SH-SY5Y (cell line): ENCODE measurements at regions not wholly inside any gene's neighbourhood (a gene's known extent, or its start where the extent isn't known, plus 50 kb on each side); places are given as distances from the start of the nearest gene placed in this dataset.

ENCODE experiments used
- GATA2 ChIP-seq: IDR thresholded peaks from 2 replicates; pipeline ENCODE4 v1.6.1; 2011; ENCODE audit warnings: mild to moderate bottlenecking, low read depth, low read length
- GATA3 ChIP-seq: IDR thresholded peaks from 2 replicates; pipeline ENCODE4 v1.6.1; 2011; ENCODE audit warnings: low read depth, mild to moderate bottlenecking, low read length, moderate library complexity

DNA sequence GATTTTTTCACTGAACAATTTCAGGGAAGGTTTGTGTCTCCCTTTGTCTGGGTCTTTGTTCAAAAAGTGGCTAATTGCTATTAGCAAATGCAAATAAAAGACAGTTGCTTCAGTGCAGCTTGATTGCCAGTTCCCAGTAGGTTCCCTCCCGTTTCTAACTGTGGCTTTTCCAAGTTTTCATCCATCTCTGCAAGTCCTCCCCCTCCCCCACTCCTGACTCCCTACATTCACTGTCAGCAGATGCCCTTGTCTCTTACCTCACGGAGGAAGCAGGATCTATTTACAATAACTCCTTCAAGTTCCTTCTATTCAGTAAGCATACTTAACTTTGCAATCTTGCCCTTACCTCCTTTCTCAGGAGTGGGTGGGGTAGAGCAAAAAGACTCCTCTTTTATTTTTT is 55.4 kb upstream of the SCEL start:
- TF ChIP-seq GATA2 = no peak
- TF ChIP-seq GATA3 = no peak

DNA sequence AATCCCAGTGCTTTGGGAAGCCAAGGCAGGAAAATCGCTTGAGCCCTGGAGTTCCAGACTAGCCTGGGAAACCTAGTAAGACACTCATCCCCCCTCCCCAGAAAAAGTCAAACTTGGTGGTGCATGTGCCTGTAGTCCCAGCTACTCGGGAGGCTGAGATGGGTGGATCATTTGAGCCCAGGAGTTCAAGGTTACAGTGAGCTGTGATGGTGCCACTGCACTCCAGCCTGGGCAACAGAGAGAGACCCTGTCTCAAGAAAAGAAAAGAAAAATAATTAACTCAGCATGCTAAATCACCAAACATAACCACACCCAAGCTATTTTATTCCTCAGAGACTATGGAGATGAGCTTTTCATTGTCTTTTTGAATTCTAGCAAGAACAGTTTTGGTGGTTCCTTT is 56.2 kb upstream of the SCEL start:
- TF ChIP-seq GATA3 = no peak
- no peak for TF ChIP-seq GATA2

DNA sequence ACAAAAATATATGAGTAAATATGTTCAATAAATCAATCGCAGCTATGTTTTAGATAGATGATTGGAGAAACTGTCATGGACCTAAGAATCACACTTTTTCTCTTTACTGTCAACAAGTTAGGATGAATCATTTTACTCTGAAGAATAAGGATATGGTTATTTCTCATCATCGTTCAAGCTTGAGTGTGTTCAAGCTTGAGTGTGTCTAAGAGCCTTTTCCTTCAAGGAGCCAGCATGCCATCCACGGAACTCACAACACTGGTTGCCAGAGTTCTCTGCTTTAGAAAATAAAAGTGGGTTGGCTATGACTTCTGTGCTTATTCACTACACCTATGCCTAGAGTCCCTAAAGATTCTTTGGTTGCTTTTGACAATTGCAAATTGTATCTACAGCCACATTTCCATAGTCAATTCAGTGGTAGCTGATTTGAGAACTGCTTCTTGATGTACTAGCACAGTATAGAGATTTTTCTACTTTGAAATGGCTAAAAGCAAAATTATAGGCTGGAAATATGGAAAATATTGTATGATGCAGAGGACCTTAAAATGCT is 58.1 kb upstream of the SCEL start:
- no peak for TF ChIP-seq GATA3
- TF ChIP-seq GATA2 = no peak

DNA sequence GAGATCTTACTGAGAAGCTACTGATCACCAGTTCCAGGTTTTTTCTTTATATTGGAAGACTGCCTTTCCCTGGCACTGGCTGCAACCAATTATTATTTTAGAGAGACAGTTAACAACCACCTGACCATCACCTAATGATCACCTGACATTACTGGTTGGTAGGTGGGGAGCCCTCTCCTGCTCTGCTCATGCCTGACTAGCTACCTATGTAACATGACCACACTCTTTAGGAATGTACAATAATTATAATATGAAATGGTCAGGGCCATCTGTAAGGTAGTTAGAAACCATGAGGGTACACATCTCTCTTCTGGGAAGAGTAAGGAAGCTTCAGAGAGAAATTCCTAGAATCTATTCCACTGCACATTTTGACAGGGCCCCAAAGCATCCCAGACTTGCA is 59.0 kb upstream of the SCEL start:
- no peak for TF ChIP-seq GATA3
- TF ChIP-seq GATA2 = no peak

DNA sequence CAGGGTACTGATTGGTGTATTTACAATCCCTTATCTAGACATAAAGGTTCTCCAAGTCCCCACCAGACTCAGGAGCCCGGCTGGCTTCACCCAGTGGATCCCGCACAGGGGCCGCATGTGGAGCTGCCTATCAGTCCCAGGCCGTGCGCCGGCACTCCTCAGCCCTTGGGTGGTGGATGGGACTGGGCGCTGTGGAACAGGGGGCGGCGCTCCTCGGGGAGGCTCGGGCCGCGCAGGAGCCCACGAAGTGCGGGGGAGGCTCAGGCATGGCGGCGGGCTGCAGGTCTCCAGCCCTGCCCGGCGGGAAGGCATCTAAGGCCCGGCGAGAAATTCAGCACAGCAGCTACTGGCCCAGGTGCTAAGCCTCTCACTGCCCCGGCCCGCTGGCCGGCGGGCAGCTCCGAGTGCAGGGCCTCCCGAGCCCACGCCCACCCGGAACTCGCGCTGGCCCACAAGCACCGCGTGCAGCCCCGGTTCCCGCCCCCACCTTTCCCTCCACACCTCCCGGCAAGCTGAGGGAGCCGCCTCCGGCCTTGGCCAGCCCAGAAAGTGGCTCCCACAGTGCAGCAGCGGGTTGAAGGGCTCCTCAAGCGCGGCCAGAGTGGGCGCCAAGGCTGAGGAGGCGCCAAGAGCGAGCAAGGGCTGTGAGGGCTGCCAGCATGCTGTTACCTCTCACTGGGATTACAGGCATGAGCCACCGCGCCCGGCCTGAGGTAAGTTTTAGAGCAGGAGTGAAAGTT is 60.0 kb upstream of the SCEL start:
- TF ChIP-seq GATA3 = no peak
- no peak for TF ChIP-seq GATA2

DNA sequence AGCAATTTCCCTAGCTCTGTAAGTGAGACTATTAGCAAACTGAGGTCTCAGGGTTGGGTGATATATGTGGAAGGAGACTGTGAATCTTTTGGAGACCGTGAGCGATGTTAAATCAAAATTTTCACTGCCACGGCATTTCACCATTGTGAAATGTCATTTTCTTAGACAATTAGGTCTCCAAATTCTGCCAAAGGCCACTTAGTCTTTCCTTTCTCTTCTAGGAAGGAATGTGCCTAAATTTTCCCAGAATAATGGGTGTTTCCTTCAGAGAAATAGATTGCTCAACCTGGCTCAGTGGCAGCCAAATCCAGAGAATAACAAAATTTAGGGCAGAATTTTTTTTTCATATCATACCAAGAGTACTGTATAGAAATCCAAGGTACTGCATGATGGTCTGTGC is 64.5 kb upstream of the SCEL start:
- TF ChIP-seq GATA3 = no peak
- no peak for TF ChIP-seq GATA2

DNA sequence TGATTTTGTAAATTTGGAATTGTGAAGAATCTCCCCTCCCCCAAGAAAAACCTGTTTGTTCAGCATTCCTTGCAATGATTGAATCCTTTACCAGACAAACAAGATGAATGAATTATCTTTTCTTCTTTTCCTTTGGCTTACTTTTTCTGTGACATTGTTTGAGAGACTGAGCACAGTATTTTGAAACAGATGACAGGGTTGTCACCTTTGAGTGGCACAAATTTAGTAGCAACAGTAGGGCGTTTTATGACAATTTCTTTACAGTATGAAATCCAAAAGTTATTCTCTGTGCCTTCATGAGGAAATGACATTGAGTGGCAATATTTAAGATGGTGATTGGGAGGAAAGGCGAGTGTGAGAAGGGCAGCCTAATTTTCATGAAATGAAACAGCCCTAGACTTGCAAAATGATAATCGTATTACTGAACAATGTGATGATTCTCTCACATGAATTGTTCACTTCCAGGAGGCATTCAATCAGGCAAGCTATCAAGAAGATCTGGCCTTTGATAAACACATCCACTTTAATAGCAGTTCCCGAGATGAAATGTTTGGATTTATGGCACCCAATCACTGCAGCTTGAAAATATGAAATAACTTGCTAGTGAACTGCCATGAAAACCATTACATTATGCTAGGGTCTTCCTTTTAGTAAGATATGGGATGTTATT is 68.6 kb upstream of the SCEL start:
- TF ChIP-seq GATA3 (no peak), GATA2 (no peak)

DNA sequence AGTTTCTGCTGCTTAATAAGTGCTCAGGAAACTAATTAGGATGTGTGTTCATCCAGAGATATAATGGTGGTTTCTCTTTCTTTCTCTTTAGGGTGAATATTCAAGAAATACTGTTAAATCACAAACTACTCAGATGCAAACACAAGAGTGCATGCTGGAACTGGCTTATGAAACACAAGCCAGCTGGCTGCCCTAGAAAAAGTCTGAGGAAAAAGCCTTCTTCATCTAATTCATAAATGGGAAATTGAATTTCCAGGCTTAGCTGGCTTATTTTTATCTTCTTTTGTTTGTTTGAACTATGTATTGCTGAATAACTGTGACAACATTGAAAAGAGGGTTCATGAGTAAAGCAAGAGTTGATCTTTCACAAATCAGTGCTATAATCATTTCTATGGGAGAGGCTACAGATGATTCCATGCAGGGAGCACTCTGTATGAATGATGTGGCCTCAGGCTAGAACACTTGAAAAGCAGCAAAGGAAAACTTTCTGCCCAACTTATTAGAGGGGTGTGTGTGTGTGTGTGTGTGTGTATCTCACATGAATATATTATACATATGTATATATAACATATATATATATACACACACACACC is 69.8 kb upstream of the SCEL start:
- TF ChIP-seq GATA2 (no peak), GATA3 (no peak)

DNA sequence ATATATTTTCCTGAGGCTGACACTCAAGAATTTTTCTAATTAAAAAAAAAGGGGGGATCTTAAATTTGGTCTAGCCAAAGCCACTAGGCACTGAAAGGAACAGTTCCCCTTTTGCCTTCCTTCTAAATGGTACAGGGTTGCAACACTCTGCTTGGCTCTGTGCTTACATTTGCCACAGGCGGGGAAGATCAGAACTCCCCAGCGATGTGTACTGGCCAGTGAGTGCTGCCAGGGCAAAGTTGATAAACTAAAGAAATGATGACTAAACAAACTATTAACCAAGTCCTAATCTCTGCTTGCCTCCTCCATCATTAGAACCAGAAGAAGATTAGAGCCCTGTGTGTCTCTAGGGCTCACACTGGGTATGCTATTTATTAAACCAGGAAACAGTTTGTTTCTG is 75.3 kb upstream of the SCEL start:
- TF ChIP-seq GATA2 = no peak
- TF ChIP-seq GATA3 = no peak

DNA sequence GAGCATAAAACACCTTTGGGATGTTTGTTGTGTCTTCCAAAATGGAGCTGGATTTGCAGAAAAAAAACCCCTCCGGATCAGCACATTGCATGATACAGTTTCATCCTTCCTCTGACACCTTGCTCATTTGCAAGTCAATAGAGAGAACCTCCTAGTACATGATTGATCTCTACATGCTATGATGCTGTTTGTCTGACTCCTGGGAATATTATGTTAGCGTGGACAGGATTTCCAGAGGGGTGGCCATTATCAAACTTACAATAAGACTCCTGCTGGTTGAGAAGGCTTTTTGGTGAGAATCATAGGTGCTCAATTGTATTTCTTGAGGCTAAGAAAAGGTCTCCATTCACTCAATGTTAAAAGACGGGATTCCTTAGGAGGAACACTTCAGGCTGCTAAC is 75.9 kb upstream of the SCEL start:
- TF ChIP-seq GATA2 (no peak), GATA3 (no peak)

DNA sequence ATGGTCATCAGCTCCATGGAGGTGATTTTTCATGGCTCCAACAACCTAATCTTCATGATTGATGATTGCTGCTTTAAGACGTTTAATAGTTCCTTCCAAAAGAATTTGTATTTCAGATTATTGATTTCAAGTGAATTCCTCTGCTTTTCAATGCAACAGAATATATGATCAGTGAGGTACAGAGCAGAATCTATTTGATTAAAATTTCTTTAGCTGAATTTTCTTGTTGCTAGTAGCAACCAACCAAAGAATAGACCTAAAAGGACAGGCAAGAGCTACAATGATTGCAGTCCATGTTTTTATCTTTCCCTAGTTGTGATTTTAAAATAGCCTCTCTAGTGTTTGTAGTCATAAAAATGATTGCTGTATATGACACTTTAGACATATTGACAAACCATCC is 76.8 kb upstream of the SCEL start:
- no peak for TF ChIP-seq GATA3
- TF ChIP-seq GATA2 = no peak

DNA sequence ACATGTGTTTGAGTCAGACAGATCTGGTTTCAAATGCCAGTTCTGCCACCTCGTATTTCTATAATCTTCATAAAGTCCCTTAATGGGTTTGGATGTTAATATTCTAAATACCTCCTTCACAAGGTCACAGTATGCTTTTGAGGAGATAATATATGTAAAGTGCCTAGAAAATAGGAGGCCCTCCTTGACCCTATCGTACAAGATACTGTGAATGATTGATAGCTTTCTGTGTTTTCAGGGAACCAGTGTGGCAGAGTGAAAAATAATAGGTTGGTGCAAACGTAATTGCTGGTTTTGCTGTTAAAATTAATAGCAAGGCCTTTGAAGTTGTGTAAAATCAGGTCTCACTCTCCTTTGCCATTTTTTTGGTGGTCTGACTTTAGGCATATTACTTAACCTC is 77.5 kb upstream of the SCEL start:
- TF ChIP-seq GATA2 (no peak), GATA3 (no peak)

DNA sequence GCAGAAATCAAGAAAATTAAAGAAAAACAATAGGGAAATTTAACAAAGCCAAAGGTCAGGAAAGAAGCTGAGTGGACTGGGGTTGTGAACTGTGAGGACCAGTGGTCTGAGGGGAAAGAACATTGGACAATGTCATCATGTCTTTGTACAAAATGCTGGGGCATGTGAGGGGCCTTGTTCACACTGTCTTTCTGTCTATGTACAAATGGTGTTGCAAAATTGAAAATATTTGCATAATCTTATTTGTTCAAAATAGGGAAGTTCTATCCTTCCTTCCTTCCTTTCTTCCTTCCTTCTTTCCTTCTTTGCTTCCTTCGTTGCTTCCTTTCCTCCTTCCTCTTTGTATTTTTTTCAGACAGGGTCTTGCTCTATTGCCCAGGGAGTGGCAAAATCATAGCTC is 79.2 kb upstream of the SCEL start:
- TF ChIP-seq GATA3 (no peak), GATA2 (no peak)

DNA sequence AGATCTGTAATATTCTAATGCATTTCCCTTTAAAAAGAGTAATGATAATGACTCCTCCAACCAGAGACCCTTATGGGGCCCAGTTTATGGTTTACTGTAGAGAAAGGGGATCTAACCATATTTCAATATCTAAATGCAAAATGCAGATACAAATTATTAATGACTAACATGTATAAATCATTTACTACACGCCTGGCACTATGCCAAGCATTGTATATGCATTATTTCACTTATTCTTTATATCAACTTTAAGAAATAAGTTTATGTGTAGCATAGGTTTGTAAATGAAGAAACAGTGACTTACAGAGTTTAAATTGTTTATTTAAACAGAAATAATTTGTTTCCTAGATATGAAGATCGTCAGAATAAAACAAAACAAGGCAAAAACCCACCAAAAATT is 86.2 kb upstream of the SCEL start:
- TF ChIP-seq GATA2 = no peak
- no peak for TF ChIP-seq GATA3

DNA sequence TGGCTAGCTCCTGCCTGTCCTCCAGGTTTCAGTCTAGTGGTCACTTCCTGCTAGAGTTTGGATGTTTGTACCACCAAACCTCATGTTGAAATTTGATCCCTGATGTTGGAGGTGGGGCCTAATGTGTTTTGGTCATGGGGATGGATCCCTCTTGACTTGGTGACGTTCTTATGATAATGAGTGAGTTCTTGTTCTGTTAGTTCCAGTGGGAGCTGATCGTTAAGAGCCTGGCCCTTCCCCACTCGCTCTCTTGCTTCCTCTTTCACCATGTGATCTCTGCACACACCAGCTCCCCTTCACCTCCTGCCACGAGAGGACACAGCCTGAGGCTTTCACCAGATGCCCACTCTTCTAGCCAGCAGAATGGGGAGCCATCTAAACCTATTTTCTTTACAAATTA is 86.8 kb upstream of the SCEL start:
- no peak for TF ChIP-seq GATA2
- TF ChIP-seq GATA3 = no peak

DNA sequence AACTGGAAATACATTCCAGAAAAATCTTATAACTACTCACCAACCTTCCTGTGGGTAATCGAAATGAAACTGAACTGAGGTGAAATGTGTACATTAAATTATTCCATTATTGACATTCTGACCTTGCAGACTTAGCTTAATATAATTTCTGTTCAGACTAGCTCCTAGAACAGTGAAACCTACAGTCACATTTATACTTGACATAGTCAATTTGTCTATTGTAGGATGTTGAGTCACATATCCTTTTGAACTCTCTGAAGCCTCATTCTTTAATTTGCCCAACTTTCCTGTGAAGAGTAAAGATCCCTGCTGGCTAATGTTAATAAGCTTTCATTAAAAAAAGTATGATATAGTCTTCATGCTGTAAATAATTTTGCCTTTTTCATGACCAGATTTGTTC is 92.0 kb upstream of the SCEL start:
- no peak for TF ChIP-seq GATA3
- no peak for TF ChIP-seq GATA2
